WTC11 (cell line): ENCODE measurements at regions not wholly inside any gene's neighbourhood (a gene's known extent, or its start where the extent isn't known, plus 50 kb on each side); places are given as distances from the start of the nearest gene placed in this dataset.

Experiments used
- CTCF ChIP-seq: fragments of 200-600 bp; IDR thresholded peaks from 2 replicates; pipeline ENCODE4 v1.8.0; 2022; ENCODE audit warnings: antibody characterized with exemption
- NR2C2 ChIP-seq: sonication (generic); formaldehyde crosslinking; IDR thresholded peaks from 2 replicates; pipeline ENCODE4 v1.8.0; 2022; ENCODE audit warnings: mild to moderate bottlenecking, missing genetic modification reagents
- ZBTB43 ChIP-seq: sonication (generic); formaldehyde crosslinking; IDR thresholded peaks from 2 replicates; pipeline ENCODE4 v1.8.1; 2023; ENCODE audit warnings: mild to moderate bottlenecking, missing genetic modification reagents
- ZNF138 ChIP-seq: sonication (generic); formaldehyde crosslinking; conservative IDR thresholded peaks from 2 replicates; pipeline ENCODE4 v1.8.1; 2022; ENCODE audit warnings: mild to moderate bottlenecking, moderate library complexity, missing genetic modification reagents

- peak; percentile 75 for TF ChIP-seq CTCF
- no peak for TF ChIP-seq NR2C2 (CRISPR knock-in tag)
- no peak for TF ChIP-seq ZNF138
- no peak for TF ChIP-seq ZBTB43 (CRISPR knock-in tag)
Observed at GRCh38 chr1:101357444-101357986, 120.7 kb downstream of the S1PR1 start.
